ENCODE measurements at regions not wholly inside any gene's neighbourhood (a gene's known extent, or its start where the extent isn't known, plus 50 kb on each side); places are given as distances from the start of the nearest gene placed in this dataset.
"Not testable (repeated sequence)": the region's sequence is repeated elsewhere in the genome, so short reads cannot be mapped to it uniquely, and the experiment has no call there.

GRCh38 chr20:53800883-53801604, 207.4 kb upstream of the ZNF217 start:
- DNase-seq (ENCODE audit: low read depth in 2 of 2) = no peak

DNA sequence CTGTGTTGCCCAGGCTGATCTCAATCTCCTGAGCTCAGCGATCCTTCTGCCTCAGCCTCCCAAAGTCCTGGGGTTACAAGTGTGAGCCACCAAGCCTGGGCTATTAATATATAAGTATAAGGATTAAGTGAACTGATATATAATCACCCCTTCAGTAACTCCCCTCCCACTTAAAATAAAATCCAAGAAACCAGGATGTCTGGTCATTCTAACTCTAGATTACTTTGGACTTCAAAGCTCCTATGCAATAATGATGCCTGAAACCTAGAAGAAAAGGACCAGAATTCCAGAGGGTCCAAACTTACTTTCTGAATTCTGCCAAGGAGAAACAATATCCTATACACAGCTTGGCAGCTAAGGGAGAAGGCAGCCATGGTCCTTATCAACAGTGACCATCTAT, 206.8 kb upstream of the ZNF217 start:
- DNase-seq (ENCODE audit: low read depth in 2 of 2) = no peak

DNA sequence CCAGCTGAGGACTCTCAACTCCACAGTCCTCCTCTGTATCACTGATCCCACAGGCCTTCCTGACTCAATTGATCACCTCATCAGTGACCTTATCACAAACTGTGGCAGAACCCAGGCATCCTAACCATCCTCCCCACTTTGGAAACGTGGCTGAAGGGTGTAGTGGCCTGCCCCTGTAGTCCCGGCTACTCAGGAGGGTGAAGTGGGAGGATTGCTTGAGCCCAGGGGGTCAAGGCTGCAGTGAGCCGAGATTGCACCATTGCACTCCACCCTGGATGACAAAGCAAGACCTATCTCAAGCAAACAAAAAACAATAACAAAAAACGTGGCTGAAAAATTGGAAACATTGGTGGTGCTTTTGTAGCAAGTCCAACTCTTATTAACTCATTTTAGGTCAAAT, 203.4 kb upstream of the ZNF217 start:
- DNase-seq (ENCODE audit: low read depth in 2 of 2) = no peak

- no peak for DNase-seq (ENCODE audit: low read depth in 2 of 2)
These were observed 201.5 kb upstream of the ZNF217 start for GRCh38 chr20:53795170-53795569.

GRCh38 chr20:53794529-53795115, 201.0 kb upstream of the ZNF217 start:
- peak in 1 of 2 donors; percentile 15 for DNase-seq (ENCODE audit: low read depth in 2 of 2)

GRCh38 chr20:53793783-53794383, 200.2 kb upstream of the ZNF217 start:
- no peak for DNase-seq (ENCODE audit: low read depth in 2 of 2)

DNA sequence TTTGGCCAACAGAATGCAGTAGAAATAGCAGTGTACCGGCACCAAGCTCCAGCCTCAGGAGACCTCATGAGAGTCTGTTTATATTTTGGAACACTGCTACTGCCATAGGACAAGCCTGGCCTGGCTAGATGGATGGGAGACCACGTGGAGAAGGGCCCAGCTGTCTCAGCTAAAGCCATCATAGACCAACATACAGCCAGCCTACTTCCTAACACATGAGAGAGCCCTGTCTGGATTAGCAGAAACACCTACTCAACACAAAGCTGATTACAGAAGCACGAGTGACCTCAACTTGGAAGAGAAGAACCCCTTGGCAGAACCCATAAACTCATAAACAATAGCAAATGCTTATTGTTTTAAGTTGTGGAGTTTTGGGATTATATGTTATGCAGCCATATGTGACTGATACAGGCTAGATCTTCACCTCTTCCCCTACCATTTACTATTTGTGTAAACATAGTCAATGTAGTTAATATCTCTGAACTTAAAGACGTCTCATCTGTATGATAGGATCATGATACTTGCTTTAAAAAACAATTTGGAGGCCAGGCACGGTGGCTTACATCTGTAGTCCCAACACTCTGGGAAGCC, 199.4 kb upstream of the ZNF217 start:
- no peak for DNase-seq (ENCODE audit: low read depth in 2 of 2)

GRCh38 chr20:53789989-53790675, 196.5 kb upstream of the ZNF217 start:
- no peak for DNase-seq (ENCODE audit: low read depth in 2 of 2)

DNA sequence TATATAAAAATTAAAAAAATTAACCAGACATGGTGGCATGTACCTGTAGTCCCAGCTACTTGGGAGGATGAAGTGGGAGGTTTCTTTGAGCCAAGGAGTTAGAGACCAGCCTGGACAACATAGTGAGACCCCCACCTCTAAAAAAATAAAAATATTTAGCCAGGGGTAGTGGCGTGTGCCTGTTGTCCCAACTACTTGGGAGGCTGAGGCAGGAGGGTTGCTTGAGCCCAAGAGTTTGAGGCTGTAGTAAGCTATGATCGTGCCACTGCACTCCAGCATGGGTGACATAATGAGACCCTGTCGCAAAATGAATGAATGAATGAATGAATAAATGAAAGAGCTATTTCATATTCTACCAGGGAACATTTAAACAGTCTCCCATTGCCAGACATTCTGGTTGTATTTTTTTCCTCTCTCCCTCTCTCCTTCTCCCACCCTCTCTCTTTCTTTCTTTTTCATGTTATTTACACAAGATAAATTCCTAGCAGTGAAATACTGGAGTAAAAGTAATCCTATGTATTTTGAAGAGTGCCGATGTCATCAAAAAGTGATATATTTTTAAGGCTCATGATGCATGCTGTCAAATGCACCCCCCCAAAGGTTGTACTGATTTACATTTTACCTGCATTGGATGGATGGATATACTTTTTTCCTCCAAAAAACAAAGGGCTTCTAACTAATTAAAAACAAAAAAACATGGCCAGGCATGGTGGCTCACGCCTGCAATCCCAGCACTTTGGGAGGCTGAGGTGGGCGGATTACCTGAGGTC, 194.8 kb upstream of the ZNF217 start:
- no peak for DNase-seq (ENCODE audit: low read depth in 2 of 2)

- not testable (repeated sequence) for DNase-seq (ENCODE audit: low read depth in 2 of 2)
These were observed 193.9 kb upstream of the ZNF217 start for GRCh38 chr20:53787491-53787931.

- peak; percentile 34 to 68 for DNase-seq (ENCODE audit: low read depth in 2 of 2)
These were observed 193.0 kb upstream of the ZNF217 start for GRCh38 chr20:53786445-53787267.

- DNase-seq (ENCODE audit: low read depth in 2 of 2) = no peak
These were observed 192.4 kb upstream of the ZNF217 start for GRCh38 chr20:53786071-53786444.

GRCh38 chr20:53785320-53785719, 191.7 kb upstream of the ZNF217 start:
- DNase-seq (ENCODE audit: low read depth in 2 of 2) = no peak

- no peak for DNase-seq (ENCODE audit: low read depth in 2 of 2)
These were observed 190.1 kb upstream of the ZNF217 start for GRCh38 chr20:53783768-53784167.

GRCh38 chr20:53782612-53783246, 189.1 kb upstream of the ZNF217 start:
- DNase-seq (ENCODE audit: low read depth in 2 of 2) = no peak

- no peak for DNase-seq (ENCODE audit: low read depth in 2 of 2)
These were observed 186.2 kb upstream of the ZNF217 start for GRCh38 chr20:53779822-53780221.

DNA sequence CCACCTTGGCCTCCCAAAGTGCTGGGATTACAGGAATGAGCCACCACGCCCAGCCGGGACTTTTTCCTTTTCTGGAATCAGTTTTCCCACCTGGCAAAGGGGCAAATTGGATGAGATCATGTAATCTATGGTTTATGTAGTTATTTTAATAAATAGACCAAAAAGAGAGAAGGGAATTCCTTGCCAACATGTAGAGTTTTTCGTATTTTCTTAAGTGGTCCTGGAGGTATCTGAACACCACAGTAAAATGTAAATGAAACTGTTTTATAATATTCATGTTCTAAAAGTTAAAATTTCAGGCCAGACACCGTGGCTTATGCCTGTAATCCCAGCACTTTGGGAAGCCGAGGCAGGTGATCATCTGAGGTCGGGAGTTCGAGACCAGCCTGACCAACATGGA, 185.1 kb upstream of the ZNF217 start:
- no peak for DNase-seq (ENCODE audit: low read depth in 2 of 2)

GRCh38 chr20:53778041-53778516, 184.4 kb upstream of the ZNF217 start:
- no peak for DNase-seq (ENCODE audit: low read depth in 2 of 2)

DNA sequence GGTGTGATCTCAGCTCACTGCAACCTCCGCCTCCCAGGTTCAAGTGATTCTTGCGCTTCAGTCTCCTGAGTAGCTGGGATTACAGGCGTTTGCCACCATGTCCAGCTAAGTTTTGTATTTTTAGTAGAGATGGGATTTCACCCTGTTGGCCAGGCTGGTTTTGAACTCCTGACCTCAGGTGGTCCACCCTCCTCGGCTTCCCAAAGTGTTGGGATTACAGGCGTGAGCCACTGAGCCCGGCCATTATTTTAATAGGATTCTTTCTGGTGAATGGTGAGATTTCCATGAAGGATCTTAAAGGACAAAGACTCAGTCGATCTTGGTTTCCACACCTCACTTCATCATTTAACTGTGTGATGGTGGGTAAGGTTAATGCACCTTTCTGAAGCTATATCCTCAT, 183.8 kb upstream of the ZNF217 start:
- DNase-seq (ENCODE audit: low read depth in 2 of 2) = not testable (repeated sequence)

- no peak for DNase-seq (ENCODE audit: low read depth in 2 of 2)
These were observed 183.2 kb upstream of the ZNF217 start for GRCh38 chr20:53776858-53777257.

All from lung microvascular endothelial cell (primary cell).